ENCODE measurements at regions not wholly inside any gene's neighbourhood (a gene's known extent, or its start where the extent isn't known, plus 50 kb on each side); places are given as distances from the start of the nearest gene placed in this dataset.

- DNase-seq (ENCODE audit: low spot score), result no peak
- Mint-ChIP-seq H3K4me3 (no peak overlapping the region), H3K27me3 (ENCODE audit: insufficient read depth, low read depth) (no peaks in the 10 kb centered on the region), H3K9me3 (no peaks in the 10 kb centered on the region), H3K4me1 (no peaks in the 10 kb centered on the region), H3K27ac (no peak overlapping the region), H3K36me3 (no peaks in the 10 kb centered on the region)
- H3K36me3 ChIP-seq, result no peaks in the 10 kb centered on the region
- H3K4me1 ChIP-seq, result no peaks in the 10 kb centered on the region
- H3K27ac ChIP-seq, result no peak overlapping the region
- TF ChIP-seq EZH2phosphoT487 (IDR thresholded peaks at IDR 0.05) (no peak), EZH2 (IDR thresholded peaks at IDR 0.05) (no peak), CTCF (IDR thresholded peaks at IDR 0.05) (no peak)
- no peaks in the 10 kb centered on the region for H3K27me3 ChIP-seq
- H4K20me1 ChIP-seq (ENCODE audit: low read depth), result no peaks in the 10 kb centered on the region
- no peak overlapping the region for H3K4me2 ChIP-seq
- H3K79me2 ChIP-seq (ENCODE audit: low read depth), result no peaks in the 10 kb centered on the region
- no peak overlapping the region for H2AFZ ChIP-seq (replicated peaks)
- no peak overlapping the region for H3K4me3 ChIP-seq
- no peaks in the 10 kb centered on the region for H3F3A ChIP-seq (ENCODE audit: low read depth)
- no peaks in the 10 kb centered on the region for H3K9me3 ChIP-seq (ENCODE audit: low read depth)
- H3K9ac ChIP-seq, result no peak overlapping the region
Observed at GRCh38 chr4:137343221-137343620, 189.1 kb downstream of the PCDH18 start.

- Histone ChIP-seq H3K27me3 (no peaks in the 10 kb centered on the region), H4K20me1 (ENCODE audit: low read depth) (no peaks in the 10 kb centered on the region), H3K4me2 (no peak overlapping the region), H2AFZ (replicated peaks) (no peak overlapping the region), H3F3A (ENCODE audit: low read depth) (no peaks in the 10 kb centered on the region), H3K36me3 (no peaks in the 10 kb centered on the region), H3K9ac (no peak overlapping the region), H3K4me3 (no peak overlapping the region), H3K79me2 (ENCODE audit: low read depth) (no peaks in the 10 kb centered on the region), H3K27ac (no peak overlapping the region), H3K4me1 (no peaks in the 10 kb centered on the region), H3K9me3 (ENCODE audit: low read depth) (no peaks in the 10 kb centered on the region)
- no peaks in the 10 kb centered on the region for H3K4me1 Mint-ChIP-seq
- H3K36me3 Mint-ChIP-seq, result no peaks in the 10 kb centered on the region
- H3K9me3 Mint-ChIP-seq, result peaks cover 3% of the 10 kb centered on the region
- no peak overlapping the region for H3K4me3 Mint-ChIP-seq
- DNase-seq (ENCODE audit: low spot score), result no peak
- no peak overlapping the region for H3K27ac Mint-ChIP-seq
- TF ChIP-seq EZH2phosphoT487 (IDR thresholded peaks at IDR 0.05) (no peak), CTCF (IDR thresholded peaks at IDR 0.05) (no peak), EZH2 (IDR thresholded peaks at IDR 0.05) (no peak)
- H3K27me3 Mint-ChIP-seq (ENCODE audit: insufficient read depth, low read depth), result peaks cover 5% of the 10 kb centered on the region
Observed at GRCh38 chr4:137333031-137333430, 199.3 kb downstream of the PCDH18 start.

GRCh38 chr4:137312257-137312656 is 220.0 kb downstream of the PCDH18 start:
- Mint-ChIP-seq H3K4me1 (no peaks in the 10 kb centered on the region), H3K9me3 (peaks cover 2% of the 10 kb centered on the region), H3K27ac (no peak overlapping the region), H3K4me3 (no peak overlapping the region), H3K36me3 (no peaks in the 10 kb centered on the region), H3K27me3 (ENCODE audit: insufficient read depth, low read depth) (no peaks in the 10 kb centered on the region)
- Histone ChIP-seq H3K9ac (no peak overlapping the region), H3K27me3 (no peaks in the 10 kb centered on the region), H3K4me1 (no peaks in the 10 kb centered on the region), H4K20me1 (ENCODE audit: low read depth) (no peaks in the 10 kb centered on the region), H3F3A (ENCODE audit: low read depth) (no peaks in the 10 kb centered on the region), H2AFZ (replicated peaks) (no peak overlapping the region), H3K79me2 (ENCODE audit: low read depth) (no peaks in the 10 kb centered on the region), H3K4me2 (no peak overlapping the region), H3K9me3 (ENCODE audit: low read depth) (no peaks in the 10 kb centered on the region), H3K27ac (no peak overlapping the region), H3K4me3 (no peak overlapping the region), H3K36me3 (no peaks in the 10 kb centered on the region)
- no peak for DNase-seq (ENCODE audit: low spot score)
- no peak for TF ChIP-seq CTCF (IDR thresholded peaks at IDR 0.05)
- TF ChIP-seq EZH2 (IDR thresholded peaks at IDR 0.05), result no peak
- TF ChIP-seq EZH2phosphoT487 (IDR thresholded peaks at IDR 0.05), result no peak
